WTC11 (cell line): ENCODE measurements at regions not wholly inside any gene's neighbourhood (a gene's known extent, or its start where the extent isn't known, plus 50 kb on each side); places are given as distances from the start of the nearest gene placed in this dataset.
A peak's percentile ranks its signal among the peaks of the same experiment; 100 is the strongest.

Source experiments
- ATAC-seq: fragments of 200-7000 bp; cut with Tn5 transposase; 2 replicates; pipeline ENCODE4 v1.10.0; 2021; ENCODE audit warnings: mild to moderate bottlenecking, moderate library complexity
- CTCF ChIA-PET: fragments of 300-600 bp; sonication (Branson Sonifier 250); formaldehyde crosslinking; loops from one replicate; lab custom pipeline; 2021; ENCODE audit warnings: antibody characterized with exemption; lab: Charles Lee
- POLR2A ChIA-PET: fragments of 350-600 bp; sonication (Branson Sonifier 250); formaldehyde crosslinking; loops from one replicate; lab custom pipeline; 2021; ENCODE audit warnings: antibody characterized with exemption; lab: Charles Lee
- DNase-seq: peaks from one replicate; pipeline ENCODE4 v3.0.0; 2021; ENCODE audit warnings: low spot score
- H3K27ac Mint-ChIP-seq: 2 replicates; pipeline ENCODE4 v1.8.0; 2021; ENCODE audit warnings: mixed read lengths
- H3K27me3 Mint-ChIP-seq: 2 replicates; pipeline ENCODE4 v1.8.0; 2021; ENCODE audit warnings: low read depth, mild to moderate bottlenecking, moderate library complexity, mixed read lengths
- H3K36me3 Mint-ChIP-seq: 2 replicates; pipeline ENCODE4 v1.8.0; 2021; ENCODE audit warnings: mixed read lengths
- H3K4me1 Mint-ChIP-seq: 2 replicates; pipeline ENCODE4 v1.8.0; 2022; ENCODE audit warnings: mixed read lengths
- H3K4me3 Mint-ChIP-seq: 2 replicates; pipeline ENCODE4 v1.8.0; 2021; ENCODE audit warnings: mild to moderate bottlenecking, moderate library complexity, mixed read lengths
- H3K9me3 Mint-ChIP-seq: 2 replicates; pipeline ENCODE4 v1.8.0; 2021; ENCODE audit warnings: mixed read lengths
- AR ChIP-seq: fragments of 250-450 bp; sonication (Bioruptor Pico); IDR thresholded peaks from 2 replicates; pipeline ENCODE4 v1.9.0; 2021; ENCODE audit warnings: mild to moderate bottlenecking
- ATF2 ChIP-seq: sonication (generic); formaldehyde crosslinking; IDR thresholded peaks from 2 replicates; pipeline ENCODE4 v1.8.1; 2022; ENCODE audit warnings: low read depth, missing genetic modification reagents, borderline replicate concordance
- E2F4 ChIP-seq: sonication (generic); formaldehyde crosslinking; IDR thresholded peaks from 2 replicates; pipeline ENCODE4 v1.8.1; 2022; ENCODE audit warnings: low read depth, mild to moderate bottlenecking, moderate library complexity, missing genetic modification reagents, borderline replicate concordance
- E2F5 ChIP-seq: sonication (generic); formaldehyde crosslinking; IDR thresholded peaks from 2 replicates; pipeline ENCODE4 v1.8.1; 2022; ENCODE audit warnings: mild to moderate bottlenecking, moderate library complexity, missing genetic modification reagents
- ETV6 ChIP-seq: sonication (generic); formaldehyde crosslinking; IDR thresholded peaks from 2 replicates; pipeline ENCODE4 v1.8.1; 2022; ENCODE audit warnings: mild to moderate bottlenecking, missing genetic modification reagents
- HMGA2 ChIP-seq: fragments of 250-450 bp; sonication (Bioruptor Pico); IDR thresholded peaks from 2 replicates; pipeline ENCODE4 v1.4.0; 2021; ENCODE audit warnings: mild to moderate bottlenecking, moderate library complexity
- IRF2 ChIP-seq: sonication (generic); formaldehyde crosslinking; IDR thresholded peaks from 2 replicates; pipeline ENCODE4 v1.8.0; 2022; ENCODE audit warnings: low read depth, missing genetic modification reagents, borderline replicate concordance
- MXD4 ChIP-seq: fragments of 250-450 bp; sonication (Bioruptor Pico); IDR thresholded peaks from 2 replicates; pipeline ENCODE4 v1.8.0; 2021; ENCODE audit warnings: mild to moderate bottlenecking, moderate library complexity, borderline replicate concordance
- NR1H2 ChIP-seq: sonication (generic); formaldehyde crosslinking; IDR thresholded peaks from 2 replicates; pipeline ENCODE4 v1.9.0; 2021; ENCODE audit warnings: mild to moderate bottlenecking, moderate library complexity, missing genetic modification reagents
- NR3C1 ChIP-seq: sonication (generic); formaldehyde crosslinking; conservative IDR thresholded peaks from 2 replicates; pipeline ENCODE4 v1.8.1; 2023; ENCODE audit warnings: low read depth, mild to moderate bottlenecking, missing genetic modification reagents
- SOX15 ChIP-seq: fragments of 250-450 bp; sonication (Bioruptor Pico); IDR thresholded peaks from 2 replicates; pipeline ENCODE4 v1.9.0; 2021; ENCODE audit warnings: mild to moderate bottlenecking
- TP53 ChIP-seq: sonication (generic); formaldehyde crosslinking; IDR thresholded peaks from 2 replicates; pipeline ENCODE4 v1.8.1; 2023; ENCODE audit warnings: mild to moderate bottlenecking, missing genetic modification reagents
- ZBTB43 ChIP-seq: sonication (generic); formaldehyde crosslinking; IDR thresholded peaks from 2 replicates; pipeline ENCODE4 v1.8.1; 2023; ENCODE audit warnings: mild to moderate bottlenecking, missing genetic modification reagents
- ZNF532 ChIP-seq: fragments of 250-450 bp; sonication (Bioruptor Pico); IDR thresholded peaks from 2 replicates; pipeline ENCODE4 v1.9.0; 2021; ENCODE audit warnings: mild to moderate bottlenecking, borderline replicate concordance

- TF ChIP-seq ZNF532 (CRISPR knock-in tag) (no peak), NR3C1 (CRISPR knock-in tag) (no peak)
- TF ChIP-seq, all 79 proteins: peak for 0
Measured at GRCh38 chr11:43573873-43574272, 106.7 kb upstream of the HSD17B12 start (continued).

- CTCF ChIA-PET = interaction anchor here (0.9 to 9.4 kb wide), 9 partner anchors 8 to 277 kb away, joined by 3 to 302 read pairs (median 33); no protein-coding TSS in a partner anchor
- DNase-seq = no peak
- Mint-ChIP-seq H3K4me1 (peaks cover 32% of the 10 kb centered on the region), H3K36me3 (no peaks in the 10 kb centered on the region), H3K27me3 (peaks cover 99% of the 10 kb centered on the region), H3K9me3 (no peaks in the 10 kb centered on the region), H3K27ac (no peak overlapping the region)
- no peak for ATAC-seq
- POLR2A ChIA-PET = no interaction called here
- TF ChIP-seq MXD4 (no peak), ZBTB43 (CRISPR knock-in tag) (no peak), ATF2 (CRISPR knock-in tag) (no peak), E2F5 (CRISPR knock-in tag) (no peak), ETV6 (CRISPR knock-in tag) (no peak), E2F4 (CRISPR knock-in tag) (no peak), AR (CRISPR knock-in tag) (no peak), SOX15 (CRISPR knock-in tag) (no peak), HMGA2 (CRISPR knock-in tag) (no peak), NR1H2 (CRISPR knock-in tag) (no peak), TP53 (no peak), IRF2 (CRISPR knock-in tag) (no peak)
- TF ChIP-seq, all 79 proteins: peak for 0
- H3K4me3 Mint-ChIP-seq = peak overlapping the region; percentile 72
Measured at GRCh38 chr11:43574411-43574810, 106.1 kb upstream of the HSD17B12 start.
